ENCODE measurements at regions not wholly inside any gene's neighbourhood (a gene's known extent, or its start where the extent isn't known, plus 50 kb on each side); places are given as distances from the start of the nearest gene placed in this dataset.
"Not testable (repeated sequence)": the region's sequence is repeated elsewhere in the genome, so short reads cannot be mapped to it uniquely, and the experiment has no call there.

DNA sequence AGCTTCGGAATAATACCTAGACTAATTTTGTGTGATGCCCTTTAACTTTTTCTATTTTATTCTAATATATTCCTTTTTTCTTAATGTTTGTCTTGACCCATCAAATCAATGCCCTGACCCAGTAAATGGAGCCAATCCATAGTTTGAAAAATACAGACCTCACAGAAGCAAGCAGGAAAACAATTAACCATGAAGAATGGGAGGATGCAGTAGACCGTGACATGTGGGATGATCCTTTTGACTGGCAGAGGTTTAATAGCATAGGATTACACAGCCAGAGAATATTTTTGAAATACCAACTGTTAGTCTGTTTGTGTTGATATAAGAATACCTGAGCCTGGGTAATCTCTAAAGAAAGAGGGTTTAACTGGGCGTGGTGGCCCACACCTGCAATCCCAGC, 142.6 kb upstream of the NEBL start:
- TF ChIP-seq EP300 (IDR thresholded peaks at IDR 0.05; ENCODE audit: low read depth), result no peak
- no peak for TF ChIP-seq POLR2AphosphoS5 (IDR thresholded peaks at IDR 0.05)
- no peak for TF ChIP-seq POLR2A (IDR thresholded peaks at IDR 0.05)
- TF ChIP-seq, protein P1, sequence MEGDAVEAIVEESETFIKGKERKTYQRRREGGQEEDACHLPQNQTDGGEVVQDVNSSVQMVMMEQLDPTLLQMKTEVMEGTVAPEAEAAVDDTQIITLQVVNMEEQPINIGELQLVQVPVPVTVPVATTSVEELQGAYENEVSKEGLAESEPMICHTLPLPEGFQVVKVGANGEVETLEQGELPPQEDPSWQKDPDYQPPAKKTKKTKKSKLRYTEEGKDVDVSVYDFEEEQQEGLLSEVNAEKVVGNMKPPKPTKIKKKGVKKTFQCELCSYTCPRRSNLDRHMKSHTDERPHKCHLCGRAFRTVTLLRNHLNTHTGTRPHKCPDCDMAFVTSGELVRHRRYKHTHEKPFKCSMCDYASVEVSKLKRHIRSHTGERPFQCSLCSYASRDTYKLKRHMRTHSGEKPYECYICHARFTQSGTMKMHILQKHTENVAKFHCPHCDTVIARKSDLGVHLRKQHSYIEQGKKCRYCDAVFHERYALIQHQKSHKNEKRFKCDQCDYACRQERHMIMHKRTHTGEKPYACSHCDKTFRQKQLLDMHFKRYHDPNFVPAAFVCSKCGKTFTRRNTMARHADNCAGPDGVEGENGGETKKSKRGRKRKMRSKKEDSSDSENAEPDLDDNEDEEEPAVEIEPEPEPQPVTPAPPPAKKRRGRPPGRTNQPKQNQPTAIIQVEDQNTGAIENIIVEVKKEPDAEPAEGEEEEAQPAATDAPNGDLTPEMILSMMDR (IDR thresholded peaks at IDR 0.05), result no peak
- no peaks in the 10 kb centered on the region for H3K4me1 ChIP-seq
- no peaks in the 10 kb centered on the region for H3K27me3 ChIP-seq
- intact Hi-C loops (cut with DNase I; ENCODE audit: low total_unique reads), result no loop called here
- no peaks in the 10 kb centered on the region for H3K36me3 ChIP-seq
- WGBS, 2 donors (ENCODE audit: low coverage in 1 of 2), result 83 to 90% methylated on average over 2 to 3 of the region's 3 CpGs
- DNase-seq, result no peak
- in situ Hi-C loops (cut with MboI; ENCODE audit: low pct_ligation_motif_present in 1 of 4, low pct_unique_long_range_greater_than_20kb in 1 of 4, low sequenced_read_pairs in 3 of 4), result no loop called here
- no peaks in the 10 kb centered on the region for H3K9me3 ChIP-seq
- no peak overlapping the region for H3K4me3 ChIP-seq
- no peak overlapping the region for H3K27ac ChIP-seq

DNA sequence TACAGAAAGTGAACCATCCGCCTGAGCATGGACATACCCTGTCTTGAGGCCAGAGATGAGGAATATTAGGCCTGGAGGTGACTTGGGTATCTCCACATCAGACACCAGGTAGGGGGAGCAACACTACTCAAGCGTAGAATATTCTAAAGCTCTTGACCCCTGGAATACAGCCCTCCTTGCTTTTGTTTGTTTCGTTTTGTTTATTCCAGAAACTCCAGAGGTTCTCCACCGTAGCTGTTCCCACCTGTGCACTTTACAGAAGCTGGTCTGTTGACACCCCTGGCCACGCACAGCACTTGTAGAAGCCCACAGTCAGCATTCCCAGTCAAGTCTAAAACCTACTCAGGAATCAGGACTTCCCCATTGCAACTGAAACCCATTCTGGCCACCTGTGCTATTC, 139.6 kb upstream of the NEBL start:
- no peaks in the 10 kb centered on the region for H3K9me3 ChIP-seq
- no peaks in the 10 kb centered on the region for H3K4me1 ChIP-seq
- TF ChIP-seq, protein P1 (IDR thresholded peaks at IDR 0.05), result no peak
- no peak for TF ChIP-seq EP300 (IDR thresholded peaks at IDR 0.05; ENCODE audit: low read depth)
- no peak for TF ChIP-seq POLR2A (IDR thresholded peaks at IDR 0.05)
- TF ChIP-seq POLR2AphosphoS5 (IDR thresholded peaks at IDR 0.05), result no peak
- H3K36me3 ChIP-seq, result no peaks in the 10 kb centered on the region
- 75 to 87% methylated on average over 3 to 5 of the region's 5 CpGs for WGBS, 2 donors (ENCODE audit: low coverage in 1 of 2)
- H3K27me3 ChIP-seq, result no peaks in the 10 kb centered on the region
- no peak overlapping the region for H3K27ac ChIP-seq
- intact Hi-C loops (cut with DNase I; ENCODE audit: low total_unique reads) (no loop called here), in situ Hi-C loops (cut with MboI; ENCODE audit: low pct_ligation_motif_present in 1 of 4, low pct_unique_long_range_greater_than_20kb in 1 of 4, low sequenced_read_pairs in 3 of 4) (no loop called here)
- no peak overlapping the region for H3K4me3 ChIP-seq
- no peak for DNase-seq

DNA sequence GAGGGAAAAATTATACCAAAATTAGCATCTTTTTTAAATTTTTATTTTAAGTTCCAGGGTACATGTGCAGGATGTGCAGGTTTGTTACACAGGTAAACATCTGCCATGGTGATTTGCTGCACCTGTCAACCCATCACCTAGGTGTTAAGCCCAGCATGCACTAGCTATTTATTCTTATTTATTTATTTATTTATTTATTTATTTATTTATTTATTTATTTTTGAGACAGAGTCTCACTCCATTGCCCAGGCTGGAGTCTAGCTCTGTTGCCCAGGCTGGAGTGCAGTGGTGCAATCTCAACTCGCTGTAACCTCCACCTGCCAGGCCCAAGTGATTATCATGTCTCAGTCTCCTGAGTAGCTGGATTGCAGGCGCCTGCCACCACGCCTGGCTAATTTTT, 137.7 kb upstream of the NEBL start:
- 94 to 100% methylated on average over 1 to 3 of the region's 3 CpGs for WGBS, 2 donors (ENCODE audit: low coverage in 1 of 2)
- H3K4me3 ChIP-seq; H3K9me3 ChIP-seq; intact Hi-C loops (cut with DNase I; ENCODE audit: low total_unique reads); H3K36me3 ChIP-seq; H3K27ac ChIP-seq; H3K4me1 ChIP-seq; DNase-seq; H3K27me3 ChIP-seq; in situ Hi-C loops (cut with MboI; ENCODE audit: low pct_ligation_motif_present in 1 of 4, low pct_unique_long_range_greater_than_20kb in 1 of 4, low sequenced_read_pairs in 3 of 4): not testable (repeated sequence)

DNA sequence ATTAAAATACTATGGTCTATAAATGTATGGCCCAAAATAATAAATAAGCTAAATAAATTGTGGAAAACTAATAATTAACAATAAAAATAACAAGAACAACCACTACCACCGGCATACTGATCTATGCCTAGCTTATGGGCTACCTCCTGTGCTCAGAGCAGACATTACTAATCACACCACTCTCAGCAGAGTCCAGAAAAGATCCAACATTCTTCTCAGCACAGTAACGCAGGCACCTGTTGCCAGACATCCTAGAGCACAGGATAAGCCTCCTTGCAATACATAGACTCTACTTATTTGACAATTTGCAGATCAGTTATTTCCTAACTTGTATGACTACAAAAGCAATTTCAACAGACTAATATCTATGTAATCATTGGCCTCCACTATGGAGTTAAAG, 137.1 kb upstream of the NEBL start:
- in situ Hi-C loops (cut with MboI; ENCODE audit: low pct_ligation_motif_present in 1 of 4, low pct_unique_long_range_greater_than_20kb in 1 of 4, low sequenced_read_pairs in 3 of 4), result no loop called here

More for the DNA sequence above, 137.1 kb upstream of the NEBL start:
- TF ChIP-seq POLR2AphosphoS5 (IDR thresholded peaks at IDR 0.05) (no peak), POLR2A (IDR thresholded peaks at IDR 0.05) (no peak), EP300 (IDR thresholded peaks at IDR 0.05; ENCODE audit: low read depth) (no peak)
- TF ChIP-seq, protein P1 (IDR thresholded peaks at IDR 0.05), result no peak
- Histone ChIP-seq H3K27ac (no peak overlapping the region), H3K36me3 (no peaks in the 10 kb centered on the region), H3K9me3 (no peaks in the 10 kb centered on the region), H3K4me3 (no peak overlapping the region), H3K27me3 (no peaks in the 10 kb centered on the region), H3K4me1 (no peaks in the 10 kb centered on the region)
- intact Hi-C loops (cut with DNase I; ENCODE audit: low total_unique reads), result no loop called here
- no peak for DNase-seq
- WGBS, 2 donors (ENCODE audit: low coverage in 1 of 2), result 63 to 73% methylated on average over 2 of the region's 2 CpGs
